Common myeloid progenitor, CD34-positive (primary cell): ENCODE measurements at regions not wholly inside any gene's neighbourhood (a gene's known extent, or its start where the extent isn't known, plus 50 kb on each side); places are given as distances from the start of the nearest gene placed in this dataset.
"Not testable (repeated sequence)": the region's sequence is repeated elsewhere in the genome, so short reads cannot be mapped to it uniquely, and the experiment has no call there.

Experiments used
- CTCF ChIA-PET: fragments of 350-600 bp; sonication (Branson Sonifier 250); formaldehyde crosslinking; loops from one replicate; lab custom pipeline; 2021; ENCODE audit warnings: antibody characterized with exemption; lab: Charles Lee
- POLR2A ChIA-PET: fragments of 350-600 bp; sonication (Branson Sonifier 250); formaldehyde crosslinking; loops from one replicate; lab custom pipeline; 2021; ENCODE audit warnings: antibody characterized with exemption; lab: Charles Lee
- DNase-seq, 3 donors: peaks; one replicate each; pipeline versions ENCODE4 v3.0.0 to v3.0.0-alpha.2; 2013
- H3K27ac ChIP-seq, 2 experiments: 1 replicate in 1 of 2; 2 replicates in 1 of 2; pipeline ENCODE4 v1.7.0; 2013; ENCODE audit warnings: inconsistent platforms in 2 of 2, low read length in 2 of 2, mild to moderate bottlenecking in 2 of 2, low read depth in 1 of 2, moderate library complexity in 1 of 2; ENCODE audit not compliant: severe bottlenecking in 2 of 2, insufficient read depth in 1 of 2, poor library complexity in 1 of 2
- H3K27me3 ChIP-seq, 5 experiments: replicated peaks in 2 of 5; 1 replicate in 3 of 5; 2 replicates in 2 of 5; pipeline versions ENCODE4 v1.6.1 to v1.7.0; 2013; ENCODE audit warnings: low read length in 4 of 5, mild to moderate bottlenecking in 2 of 5, moderate library complexity in 2 of 5, inconsistent platforms in 1 of 5; ENCODE audit not compliant: insufficient read depth in 5 of 5, control insufficient read depth in 4 of 5
- H3K36me3 ChIP-seq, 4 experiments: 1 replicate in 2 of 4; 2 replicates in 2 of 4; pipeline versions ENCODE4 v1.6.1 to v1.7.0; 2013; ENCODE audit warnings: low read length in 3 of 4, control low read depth in 1 of 4, mild to moderate bottlenecking in 1 of 4; ENCODE audit not compliant: control insufficient read depth in 4 of 4, insufficient read depth in 4 of 4
- H3K4me1 ChIP-seq, 4 experiments: 1 replicate in 3 of 4; 2 replicates in 1 of 4; pipeline versions ENCODE4 v1.6.1 to v1.7.1; 2013; ENCODE audit warnings: low read length in 3 of 4, mild to moderate bottlenecking in 3 of 4, control low read depth in 1 of 4, inconsistent platforms in 1 of 4, moderate library complexity in 1 of 4; ENCODE audit not compliant: control insufficient read depth in 4 of 4, insufficient read depth in 4 of 4; ENCODE audit errors: control extremely low read depth in 1 of 4
- H3K4me3 ChIP-seq, 7 experiments: 1 replicate in 4 of 7; 2 replicates in 3 of 7; pipeline versions ENCODE4 v1.5.1 to v1.7.0; 2013; ENCODE audit warnings: mild to moderate bottlenecking in 7 of 7, low read length in 6 of 7, moderate library complexity in 6 of 7, inconsistent platforms in 2 of 7, low read depth in 2 of 7, control low read depth in 1 of 7; ENCODE audit not compliant: insufficient read depth in 4 of 7, control insufficient read depth in 1 of 7; ENCODE audit errors: extremely low read depth in 1 of 7
- H3K9me3 ChIP-seq, 5 experiments: 1 replicate in 4 of 5; 2 replicates in 1 of 5; pipeline versions ENCODE4 v1.6.1 to v1.7.1; 2013; ENCODE audit warnings: low read length in 4 of 5, mild to moderate bottlenecking in 2 of 5, inconsistent platforms in 1 of 5, low read depth in 1 of 5, moderate library complexity in 1 of 5; ENCODE audit not compliant: control insufficient read depth in 4 of 5, insufficient read depth in 2 of 5; ENCODE audit errors: control extremely low read depth in 1 of 5
- WGBS: methylation state at CpG from one replicate; pipeline ENCODE4 v1.1.5; 2013; ENCODE audit not compliant: insufficient coverage; 5-methylcytosine and 5-hydroxymethylcytosine counted together

- H3K27me3 ChIP-seq, H3K9me3 ChIP-seq, CTCF ChIA-PET, DNase-seq, H3K4me1 ChIP-seq, POLR2A ChIA-PET, H3K27ac ChIP-seq, H3K36me3 ChIP-seq, H3K4me3 ChIP-seq: not testable (repeated sequence)
- WGBS, result 100% methylated on average over 1 of the region's 2 CpGs
These were observed 444.1 kb upstream of the HSF2 start for GRCh38 chr6:121955401-121955800.

GRCh38 chr6:121956782-121957181, 442.7 kb upstream of the HSF2 start:
- no peak for DNase-seq
- no peaks in the 10 kb centered on the region for H3K27me3 ChIP-seq
- CTCF ChIA-PET, result no interaction called here
- no peak overlapping the region for H3K27ac ChIP-seq
- WGBS, result 100% methylated on average over 1 of the region's 2 CpGs
- H3K9me3 ChIP-seq, result no peaks in the 10 kb centered on the region
- POLR2A ChIA-PET, result no interaction called here
- no peaks in the 10 kb centered on the region for H3K4me1 ChIP-seq
- no peaks in the 10 kb centered on the region for H3K36me3 ChIP-seq
- H3K4me3 ChIP-seq, result no peak overlapping the region

GRCh38 chr6:121959501-121959900, 440.0 kb upstream of the HSF2 start:
- H3K4me3 ChIP-seq, result no peak overlapping the region
- WGBS, result 18% methylated on average over 2 of the region's 5 CpGs
- no peaks in the 10 kb centered on the region for H3K36me3 ChIP-seq
- CTCF ChIA-PET, result no interaction called here
- H3K4me1 ChIP-seq, result no peaks in the 10 kb centered on the region
- no peaks in the 10 kb centered on the region for H3K9me3 ChIP-seq
- no peak for DNase-seq
- no peaks in the 10 kb centered on the region for H3K27me3 ChIP-seq
- no peak overlapping the region for H3K27ac ChIP-seq
- POLR2A ChIA-PET, result no interaction called here

- Histone ChIP-seq H3K4me3 (no peak overlapping the region), H3K4me1 (no peaks in the 10 kb centered on the region), H3K36me3 (no peaks in the 10 kb centered on the region), H3K9me3 (no peaks in the 10 kb centered on the region), H3K27me3 (no peaks in the 10 kb centered on the region), H3K27ac (no peak overlapping the region)
- WGBS, result no CpG with 5 or more reads among the region's 1 CpG
- ChIA-PET CTCF (no interaction called here), POLR2A (no interaction called here)
- DNase-seq, result no peak
These were observed 437.8 kb upstream of the HSF2 start for GRCh38 chr6:121961619-121962125.

- H3K27me3 ChIP-seq, result no peaks in the 10 kb centered on the region
- DNase-seq, result no peak
- H3K9me3 ChIP-seq, result no peaks in the 10 kb centered on the region
- no peak overlapping the region for H3K27ac ChIP-seq
- H3K4me1 ChIP-seq, result no peaks in the 10 kb centered on the region
- no CpG with 5 or more reads among the region's 2 CpGs for WGBS
- ChIA-PET CTCF (no interaction called here), POLR2A (no interaction called here)
- H3K4me3 ChIP-seq, result no peak overlapping the region
- H3K36me3 ChIP-seq, result no peaks in the 10 kb centered on the region
These were observed 435.6 kb upstream of the HSF2 start for GRCh38 chr6:121963826-121964225.

- ChIA-PET POLR2A (no interaction called here), CTCF (no interaction called here)
- Histone ChIP-seq H3K36me3 (no peaks in the 10 kb centered on the region), H3K4me1 (no peaks in the 10 kb centered on the region), H3K27ac (no peak overlapping the region), H3K9me3 (no peaks in the 10 kb centered on the region), H3K27me3 (no peaks in the 10 kb centered on the region), H3K4me3 (no peak overlapping the region)
- WGBS, result 100% methylated on average over 4 of the region's 4 CpGs
- DNase-seq, result no peak
These were observed 433.7 kb upstream of the HSF2 start for GRCh38 chr6:121965739-121966138.

GRCh38 chr6:121967631-121968030, 431.8 kb upstream of the HSF2 start:
- Histone ChIP-seq H3K4me1 (no peaks in the 10 kb centered on the region), H3K27ac (no peak overlapping the region), H3K36me3 (no peaks in the 10 kb centered on the region), H3K27me3 (no peaks in the 10 kb centered on the region), H3K9me3 (no peaks in the 10 kb centered on the region), H3K4me3 (no peak overlapping the region)
- WGBS, result 63% methylated on average over 1 of the region's 2 CpGs
- no peak for DNase-seq
- POLR2A ChIA-PET, result no interaction called here
- CTCF ChIA-PET, result no interaction called here
